ENCODE measurements at regions not wholly inside any gene's neighbourhood (a gene's known extent, or its start where the extent isn't known, plus 50 kb on each side); places are given as distances from the start of the nearest gene placed in this dataset.
"Not testable (repeated sequence)": the region's sequence is repeated elsewhere in the genome, so short reads cannot be mapped to it uniquely, and the experiment has no call there.

GRCh38 chr2:154582694-154583093 is 115.8 kb upstream of the KCNJ3 start:
- DNase-seq (ENCODE audit: low spot score): not testable (repeated sequence)

- DNase-seq (ENCODE audit: low spot score): not testable (repeated sequence)
Observed at GRCh38 chr2:154583274-154583673, 115.2 kb upstream of the KCNJ3 start.

GRCh38 chr2:154587739-154588138 is 110.8 kb upstream of the KCNJ3 start:
- no peak for DNase-seq (ENCODE audit: low spot score)

- no peak for DNase-seq (ENCODE audit: low spot score)
Observed at GRCh38 chr2:154588838-154589237, 109.7 kb upstream of the KCNJ3 start.

- no peak for DNase-seq (ENCODE audit: low spot score)
Observed at GRCh38 chr2:154589514-154589913, 109.0 kb upstream of the KCNJ3 start.

GRCh38 chr2:154591294-154591820 is 107.1 kb upstream of the KCNJ3 start:
- no peak for DNase-seq (ENCODE audit: low spot score)

- no peak for DNase-seq (ENCODE audit: low spot score)
Observed at GRCh38 chr2:154599189-154599588, 99.3 kb upstream of the KCNJ3 start.

GRCh38 chr2:154600927-154601494 is 97.5 kb upstream of the KCNJ3 start:
- no peak for DNase-seq (ENCODE audit: low spot score)

GRCh38 chr2:154603682-154604081 is 94.8 kb upstream of the KCNJ3 start:
- DNase-seq (ENCODE audit: low spot score): no peak

GRCh38 chr2:154608438-154608837 is 90.1 kb upstream of the KCNJ3 start:
- no peak for DNase-seq (ENCODE audit: low spot score)

- no peak for DNase-seq (ENCODE audit: low spot score)
Observed at GRCh38 chr2:154614906-154615305, 83.6 kb upstream of the KCNJ3 start.

- no peak for DNase-seq (ENCODE audit: low spot score)
Observed at GRCh38 chr2:154616659-154617058, 81.8 kb upstream of the KCNJ3 start.

GRCh38 chr2:154620471-154620870 is 78.0 kb upstream of the KCNJ3 start:
- DNase-seq (ENCODE audit: low spot score): no peak

GRCh38 chr2:154623819-154624218 is 74.7 kb upstream of the KCNJ3 start:
- peak; percentile 7 for DNase-seq (ENCODE audit: low spot score)

GRCh38 chr2:154637456-154637855 is 61.0 kb upstream of the KCNJ3 start:
- no peak for DNase-seq (ENCODE audit: low spot score)

GRCh38 chr2:154638783-154639182 is 59.7 kb upstream of the KCNJ3 start:
- DNase-seq (ENCODE audit: low spot score): no peak

- no peak for DNase-seq (ENCODE audit: low spot score)
Observed at GRCh38 chr2:154640000-154640399, 58.5 kb upstream of the KCNJ3 start.
